Hypothalamus (tissue), 51 donors: ENCODE measurements at regions not wholly inside any gene's neighbourhood (a gene's known extent, or its start where the extent isn't known, plus 50 kb on each side); places are given as distances from the start of the nearest gene placed in this dataset.
"Not testable (repeated sequence)": the region's sequence is repeated elsewhere in the genome, so short reads cannot be mapped to it uniquely, and the experiment has no call there.

Experiments
- DNase-seq, 51 donors: peaks; one replicate each; lab custom pipeline; 2025; lab: John Stamatoyannopoulos, UW

DNA sequence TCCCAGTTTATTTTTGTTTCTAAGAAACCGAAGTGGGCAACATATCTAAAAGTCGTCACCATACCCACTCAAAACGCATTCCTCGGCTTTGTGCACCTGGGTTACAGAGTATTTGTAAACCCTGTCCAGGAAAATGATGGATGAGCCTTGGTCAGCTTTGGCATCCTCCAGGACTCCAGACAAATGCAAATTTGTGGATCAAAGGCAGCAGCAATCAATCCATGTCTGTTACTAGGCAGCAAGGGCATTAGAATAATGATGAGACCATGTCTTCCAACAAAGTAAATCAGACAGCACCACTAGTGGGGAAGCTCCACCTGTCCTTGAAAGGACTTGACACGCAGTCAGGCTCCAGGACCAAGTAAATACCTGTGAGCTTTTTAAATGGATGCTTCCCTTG, 672.6 kb upstream of the GYPC start:
- no peak for DNase-seq

DNA sequence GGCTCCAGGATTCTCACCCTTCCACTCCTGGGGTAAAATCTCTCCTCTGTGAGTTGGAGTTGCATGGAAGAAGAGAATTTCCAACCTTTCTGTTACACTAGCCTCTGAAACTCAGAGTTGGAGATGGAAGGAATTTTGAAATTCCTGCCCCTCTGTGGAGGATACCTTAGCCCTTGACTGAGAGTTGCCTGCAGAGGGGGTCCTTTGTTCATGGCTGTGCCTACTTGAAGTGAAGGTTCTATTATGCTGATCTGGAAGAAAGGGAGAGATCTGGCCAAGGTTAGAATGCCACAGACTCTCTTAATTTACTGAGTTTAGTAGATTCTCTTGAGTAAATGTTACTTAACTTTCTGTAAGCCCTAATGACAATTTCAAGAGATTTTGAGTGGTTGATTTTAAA, 626.6 kb upstream of the GYPC start:
- DNase-seq, result no peak

DNA sequence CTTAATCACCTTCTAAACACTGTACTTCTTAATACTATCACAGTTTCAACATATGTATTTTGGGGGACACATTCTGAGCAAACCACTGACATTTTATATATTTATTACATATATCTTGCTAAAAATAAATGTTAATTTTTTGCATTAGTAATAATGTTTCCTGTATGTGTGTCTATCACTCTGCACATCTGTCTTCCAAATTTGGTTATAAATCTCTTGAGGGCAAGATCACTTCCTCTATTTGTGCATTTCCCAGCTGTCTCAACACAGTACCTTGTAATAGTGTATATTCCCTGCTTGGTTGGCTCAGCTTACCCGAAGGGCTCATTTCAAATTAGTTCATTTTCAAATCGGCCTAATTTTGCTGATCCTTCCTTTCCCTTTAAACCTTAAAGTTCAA, 617.1 kb upstream of the GYPC start:
- no peak for DNase-seq

DNA sequence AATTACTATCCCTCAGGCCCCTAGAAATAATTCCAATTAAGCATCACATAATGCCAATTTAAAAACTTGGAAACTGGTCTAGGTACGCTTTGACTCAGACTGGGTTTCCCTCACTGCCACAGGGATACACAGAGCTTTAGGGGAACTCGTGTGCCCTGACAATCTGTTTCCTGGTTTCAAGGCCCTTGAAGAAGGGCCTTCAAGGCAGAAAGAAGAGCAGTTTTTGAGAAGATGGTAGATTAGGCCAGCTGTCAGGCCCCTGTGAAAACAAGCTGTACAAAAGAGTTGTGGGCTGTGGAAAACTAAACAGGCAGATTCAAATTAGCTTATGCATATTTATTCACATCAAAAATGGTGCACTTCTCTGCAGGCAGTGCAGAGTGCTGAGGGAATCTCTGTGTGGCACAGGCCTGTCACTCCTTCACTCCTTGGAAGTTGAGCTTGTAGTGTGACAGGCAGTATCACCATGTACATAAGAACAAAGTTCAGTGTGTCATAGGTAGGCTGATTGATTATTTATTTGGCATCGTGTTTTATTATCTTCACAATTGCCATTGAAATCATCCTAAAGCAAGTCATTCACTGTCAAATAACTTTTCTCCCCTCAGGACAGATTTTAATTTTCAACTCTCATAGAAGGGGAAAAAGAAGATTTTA, 614.4 kb upstream of the GYPC start:
- DNase-seq, result no peak

DNA sequence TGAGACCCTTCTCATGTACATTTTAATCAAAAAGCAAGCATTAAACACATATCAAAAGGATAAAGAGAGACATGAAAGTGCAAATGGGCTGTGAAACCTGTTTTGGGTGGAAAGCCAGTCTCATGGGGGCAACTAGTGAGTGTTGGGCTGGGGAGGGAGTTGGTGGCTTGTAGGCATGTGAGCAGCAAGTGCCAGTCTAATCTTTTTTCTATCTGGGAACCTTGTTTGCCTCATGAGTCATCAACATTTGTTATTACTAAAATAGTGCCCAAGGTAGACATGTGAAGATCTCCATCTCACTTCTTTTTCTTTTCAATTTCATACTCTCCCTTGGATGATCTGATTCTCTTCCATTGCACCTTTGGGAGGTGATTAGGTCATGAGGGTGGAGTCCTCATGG, 613.9 kb upstream of the GYPC start:
- DNase-seq, result no peak

DNA sequence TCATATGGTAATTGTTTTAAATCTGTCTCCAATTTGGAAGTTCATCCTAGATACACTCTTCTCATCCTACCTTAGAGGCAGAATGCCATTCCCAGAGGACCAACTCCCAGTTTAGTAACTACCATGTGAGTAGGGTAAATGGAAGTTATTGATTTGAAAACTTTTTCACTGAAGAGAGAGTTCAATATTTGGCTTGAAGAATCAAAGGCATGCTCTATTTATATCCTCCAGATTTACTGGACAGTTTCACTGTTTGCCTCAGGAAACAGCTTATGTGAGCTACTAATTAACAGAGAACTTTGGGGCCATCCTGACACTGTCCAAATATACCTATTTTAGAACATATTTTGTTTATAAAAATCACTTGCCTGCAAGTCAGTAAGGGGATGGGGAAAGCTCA, 607.2 kb upstream of the GYPC start:
- no peak for DNase-seq

DNA sequence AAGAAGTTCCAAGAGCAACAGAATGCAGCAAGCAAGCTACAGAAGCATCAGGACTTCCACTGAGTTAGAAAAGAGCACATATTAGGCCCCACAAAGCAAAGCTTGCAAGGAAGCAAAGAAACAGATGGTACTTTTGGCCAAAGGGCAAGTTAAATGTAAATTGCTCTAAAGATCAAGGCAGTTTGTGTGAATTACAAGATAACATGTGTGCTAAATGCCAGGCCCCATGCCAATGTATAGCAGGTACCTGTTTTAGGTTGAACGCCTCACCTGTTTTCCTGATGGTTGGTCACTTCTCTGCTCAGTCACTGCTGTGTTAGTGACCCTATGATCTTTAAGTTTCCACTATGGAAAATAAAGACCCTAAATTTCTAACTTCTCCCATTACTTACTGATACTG, 606.5 kb upstream of the GYPC start:
- DNase-seq, result no peak

DNA sequence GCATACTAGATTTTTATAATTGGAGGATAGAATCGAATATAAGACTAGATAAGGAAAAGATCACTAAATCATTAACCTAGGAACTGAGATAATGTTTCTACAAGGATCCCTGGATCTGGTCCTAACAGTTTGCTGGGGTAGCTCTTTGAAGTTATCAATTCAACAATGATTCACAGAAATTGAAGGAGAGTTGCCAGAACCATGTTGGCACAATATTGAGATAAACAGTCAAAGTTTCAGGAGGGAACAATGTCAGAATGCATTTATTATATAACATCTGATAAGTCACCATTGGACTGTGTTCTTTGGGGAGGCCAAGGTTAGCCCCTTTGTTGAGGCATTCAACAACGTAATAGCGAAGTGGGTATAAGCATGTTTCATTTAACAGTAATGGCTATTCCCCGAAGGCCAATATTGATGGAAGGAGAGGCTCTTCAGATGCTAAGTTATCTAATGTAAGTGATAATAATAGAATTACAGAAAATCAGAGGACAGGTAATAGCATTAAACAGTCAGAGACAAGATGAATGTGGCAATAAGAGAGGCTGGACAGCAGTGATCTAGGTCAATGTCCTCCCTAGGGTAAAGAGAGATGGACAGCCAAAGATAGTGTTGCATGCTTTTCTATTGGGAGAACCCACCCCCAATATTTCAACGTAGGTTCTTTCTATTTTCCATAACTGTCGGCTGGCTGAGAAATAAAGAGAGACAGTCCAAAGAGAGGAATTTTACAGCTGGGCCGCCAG, 604.8 kb upstream of the GYPC start:
- no peak for DNase-seq

DNA sequence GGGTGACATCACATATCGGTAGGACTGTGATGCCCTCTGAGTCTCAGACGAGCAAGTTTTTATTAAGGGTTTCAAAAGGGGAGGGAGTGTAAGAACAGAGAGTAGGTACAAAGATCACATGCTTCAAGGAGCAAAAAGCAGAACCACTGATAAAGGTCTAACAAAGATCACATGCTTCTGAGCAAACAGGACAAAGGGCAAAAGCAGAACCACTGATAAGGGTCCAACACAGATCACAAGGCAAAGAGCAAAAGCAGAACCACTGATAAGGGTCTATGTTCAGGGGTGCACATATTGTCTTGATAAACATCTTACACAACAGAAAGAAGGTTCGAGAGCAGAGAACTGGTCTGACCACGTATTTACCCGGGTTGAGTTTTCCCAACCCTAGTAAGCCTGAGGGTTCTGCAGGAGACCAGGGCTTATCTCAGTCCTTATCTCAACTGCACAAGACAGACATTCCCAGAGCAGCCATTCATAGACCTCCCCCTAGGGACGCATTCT, 604.2 kb upstream of the GYPC start:
- not testable (repeated sequence) for DNase-seq

DNA sequence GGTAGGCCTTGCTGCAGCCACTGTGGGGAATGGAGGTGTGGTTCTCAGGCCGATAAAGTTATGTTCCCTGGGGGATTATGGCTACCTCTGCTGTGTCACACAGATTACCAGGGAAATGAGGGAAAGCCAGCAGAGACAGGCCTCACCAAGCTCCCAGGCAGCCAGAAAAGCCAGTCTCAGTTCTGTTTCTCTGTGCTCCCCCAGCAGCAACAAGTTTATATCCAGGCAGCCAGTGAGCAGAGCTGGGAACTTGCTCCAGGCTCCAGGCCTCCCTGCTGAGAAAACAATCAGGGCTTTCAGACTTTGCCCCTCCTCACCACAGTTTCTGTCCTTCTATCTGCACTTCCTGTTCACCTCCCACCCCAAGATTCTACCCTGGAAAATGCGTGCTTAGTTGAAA, 596.6 kb upstream of the GYPC start:
- DNase-seq, result no peak

DNA sequence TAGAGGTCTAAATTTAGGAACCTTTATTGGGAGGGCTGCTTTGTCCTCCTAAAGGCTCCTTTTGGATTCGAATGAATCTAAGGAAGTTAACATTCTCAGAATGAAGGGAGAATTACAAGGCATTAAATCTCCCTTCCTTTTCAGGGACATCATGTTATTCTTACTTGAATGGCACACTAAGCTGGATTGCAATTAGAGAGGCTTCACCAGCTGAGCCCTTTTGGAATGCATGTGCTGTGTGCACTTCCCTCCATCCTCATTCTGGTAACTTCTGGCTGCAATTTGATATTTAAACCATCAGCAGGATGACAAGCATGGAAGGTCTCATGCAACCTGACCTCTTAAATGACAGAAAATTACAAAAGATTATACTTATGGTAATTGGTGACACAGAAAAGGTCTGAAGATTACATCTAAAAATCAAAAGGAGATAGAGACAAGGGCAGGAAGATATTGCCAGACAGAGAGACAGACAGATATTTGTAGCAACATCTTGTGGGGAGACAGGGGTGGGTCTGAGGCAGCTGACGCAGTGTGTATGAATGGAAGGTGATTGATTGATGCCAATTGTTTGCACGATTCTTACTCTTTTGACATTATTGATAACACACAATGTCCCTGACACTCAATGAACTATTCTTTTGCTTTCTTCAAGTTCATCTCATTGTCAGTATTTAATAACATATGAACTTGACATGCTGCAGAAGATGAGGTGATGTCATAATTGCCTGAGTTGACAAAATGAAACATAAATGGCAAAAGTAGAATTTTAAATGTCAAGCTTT, 570.8 kb upstream of the GYPC start:
- DNase-seq, result no peak

DNA sequence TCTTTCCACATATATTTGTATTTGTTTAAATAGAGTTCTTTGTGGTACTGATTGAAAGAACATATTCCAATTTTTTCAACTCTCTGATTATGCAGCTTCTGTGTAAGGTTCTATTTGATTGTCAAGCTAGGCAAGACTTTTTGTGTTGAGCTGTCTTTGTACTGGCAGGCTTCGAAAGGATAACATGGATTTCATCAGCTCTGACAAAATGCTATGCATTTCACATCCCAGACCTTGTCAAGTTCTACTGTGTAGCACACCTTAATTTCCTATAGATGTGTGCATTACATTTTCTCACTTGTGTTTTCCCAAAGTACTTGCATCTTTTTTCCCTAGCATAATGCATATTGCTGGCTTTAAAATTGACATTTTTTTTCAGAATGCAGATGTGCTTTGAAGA, 555.0 kb upstream of the GYPC start:
- no peak for DNase-seq

DNA sequence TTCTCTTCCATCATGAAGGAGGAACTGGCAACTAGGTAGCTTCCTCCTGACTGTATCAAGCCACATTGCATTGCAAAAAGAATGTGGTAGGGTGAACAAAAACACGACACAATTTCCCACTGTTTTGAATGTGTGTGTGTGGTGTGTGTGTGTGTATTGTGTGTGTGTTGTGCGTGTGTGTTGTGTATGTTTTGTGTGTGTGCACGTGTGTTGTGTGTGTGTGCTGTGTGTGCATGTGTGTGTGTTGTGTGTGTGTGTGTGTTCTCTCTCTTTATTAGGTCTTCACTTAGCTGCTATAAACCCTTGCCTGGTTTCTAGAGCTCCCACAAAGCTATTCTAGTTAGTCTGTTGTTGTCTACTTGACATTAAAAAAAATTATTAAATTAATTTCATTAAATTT, 550.0 kb upstream of the GYPC start:
- no peak for DNase-seq

DNA sequence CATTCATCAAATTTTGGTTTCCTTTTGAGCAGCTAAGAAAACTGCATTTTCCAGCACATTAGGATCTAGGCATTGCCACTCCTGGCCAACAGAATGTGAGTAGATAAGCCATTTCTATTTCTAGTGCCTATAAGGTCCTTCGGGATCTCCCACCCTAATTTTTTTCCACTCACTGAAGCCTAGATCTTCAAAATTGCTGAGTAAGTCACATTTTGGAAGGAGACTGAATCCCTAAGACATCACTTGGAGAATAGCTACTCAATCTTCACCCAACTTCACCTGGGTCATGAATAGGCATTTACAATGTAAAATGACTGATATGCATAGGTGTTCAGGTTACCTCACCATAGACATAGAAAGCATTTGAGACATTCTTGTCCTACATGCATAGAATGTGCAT, 548.1 kb upstream of the GYPC start:
- DNase-seq, result no peak

DNA sequence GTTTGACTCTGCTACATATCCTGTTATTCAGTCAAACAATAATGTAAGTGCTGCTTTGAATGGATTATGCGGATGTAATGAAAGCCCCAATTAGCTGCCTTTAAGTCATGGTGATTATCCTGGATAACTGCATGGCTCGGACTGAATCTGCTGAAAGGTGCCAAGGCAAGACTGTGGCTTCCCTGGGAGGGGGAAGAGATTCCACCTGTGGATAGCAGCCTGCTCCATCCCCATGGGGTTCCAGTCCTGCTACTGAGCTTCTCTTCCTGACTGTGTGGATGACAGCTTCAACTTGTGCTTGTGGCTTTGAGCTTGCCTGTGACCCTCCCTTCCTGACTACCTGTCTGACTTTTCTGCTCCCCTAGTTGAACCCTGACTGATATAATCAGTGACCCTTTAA, 540.0 kb upstream of the GYPC start:
- DNase-seq, result no peak

DNA sequence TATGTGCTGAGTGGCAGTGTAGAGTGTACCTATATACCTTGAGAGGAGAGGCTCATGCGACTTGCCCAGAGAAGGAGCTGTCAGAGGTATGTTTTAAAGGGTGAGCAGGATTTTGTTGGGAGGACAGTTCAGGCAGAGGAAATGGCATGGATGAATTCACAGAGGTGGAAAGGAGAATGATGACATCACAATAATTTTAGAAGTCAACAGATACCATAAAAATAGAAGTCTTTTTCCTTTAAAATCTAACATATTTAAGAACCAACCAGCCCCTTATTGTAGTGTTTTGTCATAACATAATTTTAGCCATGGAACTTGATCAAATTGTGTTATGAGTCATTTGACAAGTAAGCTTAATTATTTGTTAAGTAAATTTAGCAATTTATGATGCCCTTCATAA, 538.1 kb upstream of the GYPC start:
- no peak for DNase-seq

DNA sequence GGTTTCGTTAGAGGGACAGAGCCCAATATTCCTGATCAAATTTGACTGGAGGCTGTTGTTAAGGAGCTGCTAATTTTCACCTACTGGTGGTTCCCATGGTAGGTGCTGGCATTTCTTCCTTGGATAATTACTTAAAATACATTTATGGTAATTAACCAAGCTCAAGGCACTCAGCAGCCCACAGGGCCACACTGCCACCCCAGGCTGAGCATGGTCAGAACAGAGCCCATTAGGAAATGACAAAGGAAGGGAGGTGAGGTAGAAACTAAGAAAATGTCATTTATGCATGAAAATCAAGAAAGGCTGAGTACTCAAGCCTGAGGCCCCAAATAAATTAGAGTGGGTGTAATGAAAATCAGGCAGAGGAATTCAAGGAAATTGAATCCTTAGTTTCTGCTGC, 510.2 kb upstream of the GYPC start:
- no peak for DNase-seq

DNA sequence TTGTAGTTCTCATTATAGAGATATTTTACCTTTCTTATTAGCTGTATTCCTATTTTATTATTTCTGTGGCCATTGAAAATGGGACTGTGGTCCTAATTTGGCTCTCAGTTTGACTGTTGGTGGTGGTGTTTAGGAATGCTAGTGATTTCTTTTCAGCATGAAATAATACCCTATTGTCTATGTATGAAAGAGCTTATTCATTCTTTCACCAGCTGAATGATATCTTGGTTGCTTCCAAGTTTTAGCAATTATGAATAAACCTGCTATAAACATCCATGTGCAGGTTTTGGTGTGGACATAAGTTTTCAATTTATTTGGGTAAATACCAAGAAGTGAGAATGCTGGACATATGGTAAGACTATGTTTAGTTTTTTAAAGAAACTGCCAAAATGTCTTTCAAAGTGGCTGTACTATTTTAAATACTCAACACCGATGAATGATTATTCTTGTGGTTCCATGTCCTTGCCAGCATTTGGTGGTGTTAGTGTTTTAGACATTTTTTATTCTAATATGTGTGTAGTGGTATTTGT, 501.6 kb upstream of the GYPC start:
- peak in 1 of 51 donors; percentile 13 for DNase-seq

DNA sequence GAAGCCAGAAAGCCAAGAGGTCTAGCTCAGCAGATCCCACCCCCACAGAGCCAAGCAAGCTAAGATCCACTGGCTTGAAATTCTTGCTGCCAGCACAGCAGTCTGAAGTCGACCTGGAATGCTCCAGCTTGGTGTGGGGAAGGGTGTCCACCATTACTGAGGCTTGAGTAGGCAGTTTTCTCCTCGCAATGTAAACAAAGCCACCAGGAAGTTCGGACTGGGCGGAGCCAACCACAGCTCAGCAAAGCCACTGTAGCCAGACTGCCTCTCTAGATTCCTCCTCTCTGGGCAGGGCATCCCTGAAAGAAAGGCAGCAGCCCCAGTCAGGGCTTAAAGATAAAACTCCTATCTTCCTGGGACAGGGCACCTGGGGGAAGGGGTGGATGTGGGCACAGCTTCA, 495.0 kb upstream of the GYPC start:
- not testable (repeated sequence) for DNase-seq

DNA sequence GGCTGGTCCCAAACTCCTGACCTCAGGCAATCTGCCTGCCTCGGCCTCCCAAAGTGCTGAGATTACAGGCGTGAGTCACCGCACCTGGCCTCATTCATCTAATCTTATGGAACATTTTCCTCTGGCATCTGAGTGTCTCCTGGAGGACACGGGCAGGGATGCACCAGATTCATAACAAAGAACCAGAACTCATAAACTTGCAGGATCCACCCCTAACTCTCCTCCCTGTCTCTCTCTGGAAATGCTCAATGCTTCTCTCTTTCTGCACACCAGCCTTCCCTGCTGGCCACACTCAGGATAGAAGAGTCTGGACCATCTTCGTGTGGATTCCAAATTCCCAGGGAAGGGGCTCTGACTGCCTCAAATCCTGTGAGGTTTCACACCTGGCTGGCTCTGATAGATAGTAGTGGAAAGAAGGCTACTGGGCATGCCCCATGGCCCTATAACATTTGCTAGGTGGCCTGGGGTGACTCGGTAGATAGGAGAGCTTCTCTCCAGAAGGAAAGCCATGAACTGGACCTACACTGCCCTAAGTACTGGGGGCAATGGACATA, 483.2 kb upstream of the GYPC start:
- DNase-seq, result no peak

DNA sequence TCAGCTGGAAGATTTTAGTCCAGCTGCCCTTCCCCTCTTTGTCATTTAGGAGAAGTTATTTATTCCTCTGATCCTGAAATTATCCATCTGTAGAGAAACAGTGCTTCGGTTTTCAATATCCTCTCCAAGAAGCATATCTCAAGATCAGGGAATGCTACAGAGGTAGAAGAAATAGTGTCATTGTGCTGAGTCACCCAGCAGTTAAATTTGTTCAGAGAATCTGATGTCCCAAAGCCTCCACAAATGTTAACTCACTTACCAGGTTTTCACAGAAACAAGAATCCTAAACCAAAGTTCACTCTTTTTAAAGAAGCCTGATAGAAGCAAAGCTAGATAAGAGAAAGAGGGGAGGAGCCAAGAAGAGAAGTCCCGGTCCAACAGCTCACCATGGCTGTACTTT, 480.7 kb upstream of the GYPC start:
- DNase-seq, result no peak
